Astrocyte (in vitro differentiated cells and primary cell): ENCODE measurements at regions not wholly inside any gene's neighbourhood (a gene's known extent, or its start where the extent isn't known, plus 50 kb on each side); places are given as distances from the start of the nearest gene placed in this dataset.

Experiments
- EZH2 ChIP-seq: IDR thresholded peaks from 2 replicates; pipeline ENCODE4 v1.6.1; 2012; ENCODE audit warnings: mild to moderate bottlenecking, low read length, inconsistent platforms; ENCODE audit not compliant: insufficient read depth
- TF ChIP-seq, protein P1 (sequence below): IDR thresholded peaks from 2 replicates; pipeline ENCODE4 v1.5.1; 2011; ENCODE audit warnings: low read depth, mild to moderate bottlenecking, inconsistent platforms, low read length, moderate library complexity; ENCODE audit not compliant: insufficient read depth

- TF ChIP-seq, protein P1, sequence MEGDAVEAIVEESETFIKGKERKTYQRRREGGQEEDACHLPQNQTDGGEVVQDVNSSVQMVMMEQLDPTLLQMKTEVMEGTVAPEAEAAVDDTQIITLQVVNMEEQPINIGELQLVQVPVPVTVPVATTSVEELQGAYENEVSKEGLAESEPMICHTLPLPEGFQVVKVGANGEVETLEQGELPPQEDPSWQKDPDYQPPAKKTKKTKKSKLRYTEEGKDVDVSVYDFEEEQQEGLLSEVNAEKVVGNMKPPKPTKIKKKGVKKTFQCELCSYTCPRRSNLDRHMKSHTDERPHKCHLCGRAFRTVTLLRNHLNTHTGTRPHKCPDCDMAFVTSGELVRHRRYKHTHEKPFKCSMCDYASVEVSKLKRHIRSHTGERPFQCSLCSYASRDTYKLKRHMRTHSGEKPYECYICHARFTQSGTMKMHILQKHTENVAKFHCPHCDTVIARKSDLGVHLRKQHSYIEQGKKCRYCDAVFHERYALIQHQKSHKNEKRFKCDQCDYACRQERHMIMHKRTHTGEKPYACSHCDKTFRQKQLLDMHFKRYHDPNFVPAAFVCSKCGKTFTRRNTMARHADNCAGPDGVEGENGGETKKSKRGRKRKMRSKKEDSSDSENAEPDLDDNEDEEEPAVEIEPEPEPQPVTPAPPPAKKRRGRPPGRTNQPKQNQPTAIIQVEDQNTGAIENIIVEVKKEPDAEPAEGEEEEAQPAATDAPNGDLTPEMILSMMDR = no peak
- no peak for TF ChIP-seq EZH2
Measured at GRCh38 chr16:22753451-22753850, 60.5 kb upstream of the HS3ST2 start.
